ENCODE measurements at regions not wholly inside any gene's neighbourhood (a gene's known extent, or its start where the extent isn't known, plus 50 kb on each side); places are given as distances from the start of the nearest gene placed in this dataset.

DNA sequence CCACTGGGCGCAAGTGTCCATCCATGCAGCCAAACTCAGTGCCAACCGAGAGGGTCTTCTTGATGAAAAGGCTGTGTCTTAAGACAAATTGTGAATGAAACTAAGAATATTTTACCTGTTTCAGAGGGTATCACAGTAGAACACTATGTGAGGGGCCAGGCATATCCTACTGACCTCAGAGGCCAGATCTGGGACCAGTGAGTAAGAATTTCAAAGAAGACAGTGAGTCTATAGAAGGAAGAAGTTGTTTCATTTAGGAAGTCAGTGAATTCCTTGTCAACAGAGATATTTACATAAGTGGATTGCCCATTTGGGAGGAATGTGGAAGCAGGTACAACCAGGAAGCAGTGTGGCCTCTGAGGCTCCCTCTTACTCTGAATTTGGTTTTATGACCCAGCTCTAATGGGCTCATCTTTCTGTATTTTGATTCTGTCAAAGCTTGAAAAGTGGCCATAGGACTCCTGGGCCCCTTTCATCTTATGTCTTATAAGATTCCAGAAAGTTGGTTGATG, 137.4 kb downstream of the ZNF664 start:
- Mint-ChIP-seq H3K9me3 (ENCODE audit: unreplicated experiment) (no peaks in the 10 kb centered on the region), H3K27ac (ENCODE audit: unreplicated experiment) (no peak overlapping the region), H3K36me3 (ENCODE audit: unreplicated experiment) (no peaks in the 10 kb centered on the region), H3K4me3 (ENCODE audit: unreplicated experiment) (no peak overlapping the region), H3K4me1 (ENCODE audit: unreplicated experiment) (no peaks in the 10 kb centered on the region), H3K27me3 (ENCODE audit: unreplicated experiment) (peaks cover 2% of the 10 kb centered on the region)
- TF ChIP-seq, protein P1, sequence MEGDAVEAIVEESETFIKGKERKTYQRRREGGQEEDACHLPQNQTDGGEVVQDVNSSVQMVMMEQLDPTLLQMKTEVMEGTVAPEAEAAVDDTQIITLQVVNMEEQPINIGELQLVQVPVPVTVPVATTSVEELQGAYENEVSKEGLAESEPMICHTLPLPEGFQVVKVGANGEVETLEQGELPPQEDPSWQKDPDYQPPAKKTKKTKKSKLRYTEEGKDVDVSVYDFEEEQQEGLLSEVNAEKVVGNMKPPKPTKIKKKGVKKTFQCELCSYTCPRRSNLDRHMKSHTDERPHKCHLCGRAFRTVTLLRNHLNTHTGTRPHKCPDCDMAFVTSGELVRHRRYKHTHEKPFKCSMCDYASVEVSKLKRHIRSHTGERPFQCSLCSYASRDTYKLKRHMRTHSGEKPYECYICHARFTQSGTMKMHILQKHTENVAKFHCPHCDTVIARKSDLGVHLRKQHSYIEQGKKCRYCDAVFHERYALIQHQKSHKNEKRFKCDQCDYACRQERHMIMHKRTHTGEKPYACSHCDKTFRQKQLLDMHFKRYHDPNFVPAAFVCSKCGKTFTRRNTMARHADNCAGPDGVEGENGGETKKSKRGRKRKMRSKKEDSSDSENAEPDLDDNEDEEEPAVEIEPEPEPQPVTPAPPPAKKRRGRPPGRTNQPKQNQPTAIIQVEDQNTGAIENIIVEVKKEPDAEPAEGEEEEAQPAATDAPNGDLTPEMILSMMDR (IDR thresholded peaks at IDR 0.05) = no peak
- no peak for DNase-seq (ENCODE audit: extremely low spot score, unreplicated experiment)

DNA sequence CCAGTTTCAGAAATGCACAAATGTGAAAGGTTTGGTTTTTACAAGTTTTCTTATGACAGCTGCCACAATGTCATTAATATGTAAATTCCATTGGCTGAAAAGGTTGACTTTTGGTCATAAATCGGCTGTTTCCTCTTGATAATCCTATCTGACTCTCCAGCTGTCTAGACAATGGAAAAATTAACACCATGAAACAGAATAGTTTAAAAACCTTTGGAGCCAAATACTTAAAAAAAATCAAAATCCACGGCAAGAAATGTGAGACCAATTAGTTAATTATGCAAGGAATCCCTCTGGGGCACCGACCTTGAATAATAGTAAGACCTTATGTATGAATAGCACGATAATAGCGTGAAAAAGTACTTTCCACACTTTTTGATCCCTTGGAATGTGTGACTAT, 138.0 kb downstream of the ZNF664 start:
- H3K36me3 Mint-ChIP-seq (ENCODE audit: unreplicated experiment) = no peaks in the 10 kb centered on the region

DNA sequence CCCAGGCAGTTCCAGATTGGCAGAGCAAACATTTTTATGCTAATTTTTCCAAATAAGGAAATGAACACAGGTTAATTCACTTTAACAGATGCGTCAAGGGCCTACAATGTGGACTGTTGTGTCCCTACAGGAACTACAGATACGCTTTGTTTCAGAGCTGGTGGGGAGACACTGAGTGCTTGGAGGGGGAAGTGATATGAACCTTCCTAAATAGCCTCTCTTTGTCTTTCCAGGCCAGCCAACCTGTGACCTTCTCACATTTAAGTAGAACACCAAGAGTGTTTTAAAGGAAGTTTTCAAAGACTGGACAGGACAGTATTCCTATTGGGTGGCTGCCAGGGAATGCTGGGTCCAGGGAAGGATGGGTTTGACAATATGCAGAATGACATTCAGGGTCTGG, 141.3 kb downstream of the ZNF664 start:
- no peaks in the 10 kb centered on the region for H3K9me3 Mint-ChIP-seq (ENCODE audit: unreplicated experiment)
- TF ChIP-seq, protein P1 (IDR thresholded peaks at IDR 0.05) = no peak
- DNase-seq (ENCODE audit: extremely low spot score, unreplicated experiment) = no peak
- peaks cover 2% of the 10 kb centered on the region for H3K27me3 Mint-ChIP-seq (ENCODE audit: unreplicated experiment)
- H3K4me1 Mint-ChIP-seq (ENCODE audit: unreplicated experiment) = no peaks in the 10 kb centered on the region
- H3K4me3 Mint-ChIP-seq (ENCODE audit: unreplicated experiment) = no peak overlapping the region
- no peak overlapping the region for H3K27ac Mint-ChIP-seq (ENCODE audit: unreplicated experiment)
- no peaks in the 10 kb centered on the region for H3K36me3 Mint-ChIP-seq (ENCODE audit: unreplicated experiment)

More for the DNA sequence above, 138.0 kb downstream of the ZNF664 start:
- no peak for DNase-seq (ENCODE audit: extremely low spot score, unreplicated experiment)
- no peaks in the 10 kb centered on the region for H3K4me1 Mint-ChIP-seq (ENCODE audit: unreplicated experiment)
- TF ChIP-seq, protein P1 (IDR thresholded peaks at IDR 0.05) = no peak
- no peak overlapping the region for H3K27ac Mint-ChIP-seq (ENCODE audit: unreplicated experiment)
- no peak overlapping the region for H3K4me3 Mint-ChIP-seq (ENCODE audit: unreplicated experiment)
- H3K9me3 Mint-ChIP-seq (ENCODE audit: unreplicated experiment) = no peaks in the 10 kb centered on the region
- peaks cover 4% of the 10 kb centered on the region for H3K27me3 Mint-ChIP-seq (ENCODE audit: unreplicated experiment)

DNA sequence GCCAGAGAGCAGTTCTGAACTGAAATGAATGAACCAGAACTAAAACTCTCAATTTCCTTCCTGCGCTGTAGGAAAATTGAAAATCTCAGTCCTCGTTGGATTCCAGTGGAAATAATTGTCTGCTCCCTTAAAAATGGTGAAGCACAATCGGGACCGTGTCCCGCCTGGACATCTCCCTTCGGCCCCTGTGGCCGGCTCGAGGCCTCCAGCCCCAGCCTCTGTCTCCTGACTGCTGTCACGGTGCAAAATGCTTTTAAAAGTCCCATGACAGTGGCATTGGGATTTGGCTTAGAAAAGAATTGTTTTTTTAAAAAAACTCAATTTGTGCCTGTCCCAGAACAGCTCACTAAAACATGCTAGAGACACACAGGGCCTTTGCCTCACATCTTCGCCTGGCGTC, 142.5 kb downstream of the ZNF664 start:
- Mint-ChIP-seq H3K4me3 (ENCODE audit: unreplicated experiment) (no peak overlapping the region), H3K9me3 (ENCODE audit: unreplicated experiment) (no peaks in the 10 kb centered on the region), H3K27me3 (ENCODE audit: unreplicated experiment) (peaks cover 2% of the 10 kb centered on the region), H3K36me3 (ENCODE audit: unreplicated experiment) (no peaks in the 10 kb centered on the region), H3K27ac (ENCODE audit: unreplicated experiment) (no peak overlapping the region), H3K4me1 (ENCODE audit: unreplicated experiment) (no peaks in the 10 kb centered on the region)
- DNase-seq (ENCODE audit: extremely low spot score, unreplicated experiment) = no peak
- TF ChIP-seq, protein P1 (IDR thresholded peaks at IDR 0.05) = no peak

DNA sequence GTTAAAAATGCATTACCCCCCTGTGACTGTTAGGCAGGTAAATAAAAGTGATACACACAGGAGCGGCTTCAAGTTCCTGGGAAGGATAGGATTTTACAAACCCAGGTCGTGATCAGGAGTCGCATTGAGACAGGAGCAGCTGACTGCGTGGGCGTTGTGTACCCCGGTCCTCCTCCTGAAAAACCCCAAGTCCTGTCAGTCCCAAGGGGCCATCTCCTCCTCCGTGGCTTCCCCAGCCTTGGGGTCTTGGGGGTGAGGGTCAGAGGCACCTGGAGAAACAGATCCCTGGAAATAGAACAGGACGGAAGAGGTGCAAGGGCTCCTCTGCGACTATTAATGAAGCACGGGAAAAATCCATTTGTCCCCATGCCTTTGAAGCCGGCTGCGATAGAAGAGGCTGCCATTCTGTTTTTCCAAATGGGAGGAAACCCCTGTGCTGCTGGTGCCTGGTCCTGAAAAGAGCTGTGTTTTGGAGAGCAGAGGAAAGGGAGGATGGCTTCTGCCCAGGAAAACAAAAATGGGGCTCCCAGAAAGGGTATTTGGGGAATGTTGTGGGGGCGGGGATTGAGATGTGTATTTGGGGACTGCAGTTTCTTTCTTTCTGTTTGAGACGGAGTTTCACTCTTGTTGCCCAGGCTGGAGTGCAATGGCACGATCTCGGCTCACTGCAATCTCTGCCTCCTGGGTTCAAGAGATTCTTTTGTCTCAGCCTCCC, 143.1 kb downstream of the ZNF664 start:
- TF ChIP-seq, protein P1 (IDR thresholded peaks at IDR 0.05) = no peak
- Mint-ChIP-seq H3K27me3 (ENCODE audit: unreplicated experiment) (peaks cover 6% of the 10 kb centered on the region), H3K9me3 (ENCODE audit: unreplicated experiment) (no peaks in the 10 kb centered on the region), H3K36me3 (ENCODE audit: unreplicated experiment) (no peaks in the 10 kb centered on the region), H3K27ac (ENCODE audit: unreplicated experiment) (no peak overlapping the region), H3K4me1 (ENCODE audit: unreplicated experiment) (no peaks in the 10 kb centered on the region), H3K4me3 (ENCODE audit: unreplicated experiment) (no peak overlapping the region)
- no peak for DNase-seq (ENCODE audit: extremely low spot score, unreplicated experiment)
